SW 1271 (cell line): ENCODE measurements at regions not wholly inside any gene's neighbourhood (a gene's known extent, or its start where the extent isn't known, plus 50 kb on each side); places are given as distances from the start of the nearest gene placed in this dataset.

Source experiments
- DNase-seq, 2 experiments: peaks; one replicate each; lab custom pipeline; 2025; lab: John Stamatoyannopoulos, UW

- no peak for DNase-seq
These were observed 204.1 kb downstream of the BCOR start for GRCh38 chrX:39893417-39894338.

GRCh38 chrX:39894683-39895082, 203.1 kb downstream of the BCOR start:
- DNase-seq = no peak

- no peak for DNase-seq
These were observed 202.3 kb downstream of the BCOR start for GRCh38 chrX:39895218-39896110.

GRCh38 chrX:39896951-39897740, 200.6 kb downstream of the BCOR start:
- peak in 1 of 2 experiments; percentile 1 for DNase-seq

GRCh38 chrX:39897741-39898097, 200.0 kb downstream of the BCOR start:
- no peak for DNase-seq

GRCh38 chrX:39898147-39898546, 199.6 kb downstream of the BCOR start:
- no peak for DNase-seq

GRCh38 chrX:39899059-39899458, 198.7 kb downstream of the BCOR start:
- no peak for DNase-seq

- DNase-seq = no peak
These were observed 197.6 kb downstream of the BCOR start for GRCh38 chrX:39899856-39900776.

GRCh38 chrX:39900777-39901170, 197.0 kb downstream of the BCOR start:
- DNase-seq = no peak

- no peak for DNase-seq
These were observed 194.4 kb downstream of the BCOR start for GRCh38 chrX:39903343-39903742.

GRCh38 chrX:39903937-39904336, 193.8 kb downstream of the BCOR start:
- DNase-seq = no peak

GRCh38 chrX:39904816-39905537, 192.8 kb downstream of the BCOR start:
- DNase-seq = no peak

- no peak for DNase-seq
These were observed 192.2 kb downstream of the BCOR start for GRCh38 chrX:39905538-39905891.

- no peak for DNase-seq
These were observed 191.8 kb downstream of the BCOR start for GRCh38 chrX:39905946-39906345.

- peak; percentile 36 to 72 for DNase-seq
These were observed 189.6 kb downstream of the BCOR start for GRCh38 chrX:39907964-39908661.

- DNase-seq = no peak
These were observed 187.8 kb downstream of the BCOR start for GRCh38 chrX:39909996-39910395.

GRCh38 chrX:39910651-39911050, 187.1 kb downstream of the BCOR start:
- DNase-seq = no peak

GRCh38 chrX:39911278-39911897, 186.4 kb downstream of the BCOR start:
- DNase-seq = no peak

GRCh38 chrX:39912126-39912525, 185.6 kb downstream of the BCOR start:
- DNase-seq = no peak
